ENCODE measurements at regions not wholly inside any gene's neighbourhood (a gene's known extent, or its start where the extent isn't known, plus 50 kb on each side); places are given as distances from the start of the nearest gene placed in this dataset.
"Not testable (repeated sequence)": the region's sequence is repeated elsewhere in the genome, so short reads cannot be mapped to it uniquely, and the experiment has no call there.

DNA sequence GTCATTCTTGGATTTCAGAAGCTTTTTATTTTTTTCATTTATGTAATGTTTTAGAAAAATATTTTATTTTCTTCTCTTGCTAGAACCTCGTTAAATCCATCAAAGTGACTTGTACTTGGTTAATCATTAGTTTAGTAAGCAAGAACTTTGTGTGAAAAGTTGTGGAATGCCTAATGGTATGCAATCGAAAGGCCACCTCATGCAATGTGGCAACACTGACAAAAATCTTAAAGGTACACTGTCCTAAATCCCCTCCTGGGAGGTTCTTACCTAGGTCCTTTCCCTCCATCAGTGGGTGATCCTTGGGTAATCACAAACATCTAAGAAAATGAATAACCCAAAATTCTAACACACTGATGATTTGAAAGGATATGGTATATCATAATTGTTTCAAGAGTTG is 304.2 kb downstream of the DNAH5 start:
- no peak for DNase-seq (ENCODE audit: low read depth)

- peak; percentile 95 for DNase-seq (ENCODE audit: low read depth)
These were observed 311.8 kb downstream of the DNAH5 start for GRCh38 chr5:13632676-13633075.

GRCh38 chr5:13629218-13629617 is 315.3 kb downstream of the DNAH5 start:
- DNase-seq (ENCODE audit: low read depth), result peak; percentile 82

GRCh38 chr5:13627673-13628454 is 316.6 kb downstream of the DNAH5 start:
- no peak for DNase-seq (ENCODE audit: low read depth)

GRCh38 chr5:13625616-13626198 is 318.8 kb downstream of the DNAH5 start:
- peak; percentile 82 for DNase-seq (ENCODE audit: low read depth)

DNA sequence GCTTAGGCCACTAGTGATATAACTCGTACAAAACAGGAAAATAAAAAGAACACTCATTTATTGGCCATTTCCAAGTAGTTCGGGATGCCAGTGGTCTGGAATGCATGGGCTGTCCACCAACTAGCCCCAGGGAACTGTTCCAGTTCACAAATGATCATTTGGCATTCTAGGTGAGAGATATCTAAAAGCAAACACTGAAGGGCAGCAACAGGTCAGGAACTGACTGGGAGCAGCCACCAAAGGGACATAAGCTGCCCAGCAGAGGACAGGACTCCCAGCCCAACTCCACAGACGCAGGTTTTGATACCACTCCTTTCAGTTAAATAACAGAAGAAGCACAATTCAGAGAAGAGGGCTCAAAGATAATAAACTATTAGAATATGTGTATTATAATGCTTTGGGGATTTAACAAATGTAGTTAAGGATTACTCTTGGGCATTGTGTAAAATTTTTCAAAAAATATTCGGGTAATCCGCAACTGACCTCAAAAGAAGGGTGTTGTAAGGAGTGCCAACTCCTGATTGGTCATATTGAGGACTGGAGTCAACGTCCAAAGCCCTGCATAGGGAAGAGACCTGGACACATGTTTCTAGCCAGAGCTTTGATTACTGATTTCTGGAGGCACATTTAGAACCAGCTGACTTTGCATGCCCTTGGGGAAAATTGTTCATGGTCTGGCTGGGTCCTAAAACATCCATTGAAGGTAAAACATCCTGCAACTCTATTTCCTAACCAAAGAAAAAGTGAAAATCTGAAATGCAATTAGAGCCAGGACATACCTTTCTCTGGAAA is 320.0 kb downstream of the DNAH5 start:
- peak; percentile 89 for DNase-seq (ENCODE audit: low read depth)

DNA sequence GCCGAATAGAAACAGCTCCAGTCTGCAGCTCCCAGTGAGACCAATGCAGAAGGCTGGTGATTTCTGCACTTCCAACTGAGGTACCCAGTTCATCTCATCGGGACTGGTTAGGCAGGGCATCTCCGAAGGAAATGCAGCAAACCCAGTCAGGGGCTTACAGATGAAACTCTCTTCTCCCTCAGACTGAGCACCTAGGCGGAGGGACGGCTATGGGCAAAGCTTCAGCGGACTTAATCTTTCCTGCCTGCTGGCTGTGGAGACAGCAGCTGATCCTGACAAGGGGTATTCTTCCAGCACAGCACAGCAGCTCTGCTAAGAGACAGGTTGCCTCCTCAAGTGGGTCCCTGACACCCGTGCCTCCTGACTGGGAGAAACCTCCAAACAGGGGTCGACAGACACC is 330.9 kb downstream of the DNAH5 start:
- DNase-seq (ENCODE audit: low read depth), result no peak

DNA sequence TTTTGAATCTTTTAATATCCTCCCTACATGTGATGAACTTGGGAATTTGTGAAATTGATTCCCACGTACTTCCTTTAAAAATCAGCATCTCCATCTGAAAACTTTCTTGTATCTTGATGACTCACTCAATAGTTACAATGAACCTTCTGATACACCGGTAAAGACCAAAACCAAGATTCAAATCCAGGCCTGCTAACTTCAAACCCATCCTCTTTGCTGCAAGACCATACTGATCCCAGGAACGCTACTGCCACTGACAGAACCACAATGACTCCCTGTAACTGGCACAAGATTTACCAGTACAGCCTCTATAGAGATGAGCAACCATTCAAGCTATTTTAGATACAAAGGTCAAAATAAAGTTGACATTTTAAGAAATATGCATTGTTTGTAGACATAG is 332.9 kb downstream of the DNAH5 start:
- no peak for DNase-seq (ENCODE audit: low read depth)

DNA sequence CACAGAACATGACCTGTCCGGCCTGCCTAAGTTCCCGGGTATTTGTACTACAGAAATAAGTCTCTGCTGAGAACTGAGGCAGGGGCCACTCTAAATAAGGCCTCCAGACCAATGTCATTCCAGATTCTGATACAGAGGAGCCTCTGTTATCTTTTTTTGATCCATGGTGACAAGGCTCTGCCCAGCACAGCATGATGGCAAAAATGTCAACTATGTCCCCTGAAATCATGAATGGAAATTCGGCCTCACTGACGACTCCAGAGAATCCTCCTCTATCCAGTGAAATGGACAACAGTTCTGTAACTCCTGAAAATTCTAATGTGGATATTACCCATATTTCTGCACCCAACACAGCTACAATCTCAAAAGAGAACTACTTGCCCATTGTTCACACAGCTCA is 335.0 kb downstream of the DNAH5 start:
- no peak for DNase-seq (ENCODE audit: low read depth)

- DNase-seq (ENCODE audit: low read depth), result peak; percentile 75
These were observed 338.4 kb downstream of the DNAH5 start for GRCh38 chr5:13606051-13606450.

DNA sequence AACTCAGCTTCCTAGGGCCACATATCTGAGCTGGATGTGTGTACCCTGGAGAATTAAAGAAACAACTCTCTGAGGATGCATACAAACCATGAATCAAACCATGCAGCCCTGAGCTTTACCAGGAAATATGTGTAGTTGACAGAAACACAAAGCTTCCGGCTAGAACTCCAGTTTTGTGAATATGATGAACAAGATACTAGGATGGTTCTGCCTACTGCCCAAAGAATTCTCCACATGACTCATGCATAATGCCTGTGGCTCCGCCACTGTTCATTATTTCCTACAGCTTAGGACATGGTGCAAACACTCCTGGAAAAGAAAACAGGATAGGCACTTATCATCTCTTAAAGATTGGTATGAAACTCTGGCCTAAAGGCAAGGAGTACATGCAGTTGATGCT is 343.4 kb downstream of the DNAH5 start:
- peak; percentile 92 for DNase-seq (ENCODE audit: low read depth)

GRCh38 chr5:13595978-13596377 is 348.5 kb downstream of the DNAH5 start:
- no peak for DNase-seq (ENCODE audit: low read depth)

GRCh38 chr5:13591621-13592020 is 352.9 kb downstream of the DNAH5 start:
- peak; percentile 99 for DNase-seq (ENCODE audit: low read depth)

DNA sequence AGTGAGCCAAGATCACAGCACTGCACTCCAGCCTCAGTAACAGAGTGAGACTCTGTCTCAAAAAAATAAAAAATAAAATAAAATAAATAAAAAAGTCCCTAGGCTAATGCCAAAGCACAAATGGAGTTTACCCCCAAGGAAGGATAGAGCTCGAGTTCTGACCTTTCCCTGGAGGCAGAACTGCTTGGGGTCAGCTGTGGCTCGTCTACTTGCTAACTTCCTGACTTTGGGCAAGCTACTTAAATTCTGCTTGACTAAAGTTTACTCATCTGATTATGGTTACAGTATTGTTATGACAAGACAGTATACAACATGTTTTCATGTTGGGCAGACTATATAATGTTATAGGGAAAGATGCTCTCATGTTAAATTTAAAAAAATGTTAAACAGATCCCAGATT is 359.2 kb downstream of the DNAH5 start:
- peak; percentile 49 for DNase-seq (ENCODE audit: low read depth)

GRCh38 chr5:13581914-13582313 is 362.6 kb downstream of the DNAH5 start:
- DNase-seq (ENCODE audit: low read depth), result no peak

GRCh38 chr5:13581132-13581531 is 363.4 kb downstream of the DNAH5 start:
- no peak for DNase-seq (ENCODE audit: low read depth)

DNA sequence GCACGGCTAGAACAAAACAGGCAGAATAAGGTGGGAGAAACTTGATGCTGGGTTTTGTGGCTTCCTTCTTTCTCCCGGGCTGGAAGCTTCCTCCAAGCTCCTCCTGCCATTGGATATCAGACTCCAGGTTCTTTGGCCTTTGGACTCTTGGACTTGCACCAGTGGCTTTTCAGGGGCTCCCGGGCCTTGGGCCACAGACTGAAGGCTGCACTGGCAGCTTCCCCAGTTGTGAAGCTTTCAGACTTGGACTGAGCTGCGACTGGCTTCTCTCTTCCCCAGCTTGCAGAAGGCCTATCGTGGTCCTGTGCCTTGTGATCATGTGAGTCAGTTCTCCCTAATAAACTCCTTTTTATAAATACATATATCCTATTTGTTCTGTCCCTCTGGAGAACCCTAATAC is 364.4 kb downstream of the DNAH5 start:
- DNase-seq (ENCODE audit: low read depth), result no peak

DNA sequence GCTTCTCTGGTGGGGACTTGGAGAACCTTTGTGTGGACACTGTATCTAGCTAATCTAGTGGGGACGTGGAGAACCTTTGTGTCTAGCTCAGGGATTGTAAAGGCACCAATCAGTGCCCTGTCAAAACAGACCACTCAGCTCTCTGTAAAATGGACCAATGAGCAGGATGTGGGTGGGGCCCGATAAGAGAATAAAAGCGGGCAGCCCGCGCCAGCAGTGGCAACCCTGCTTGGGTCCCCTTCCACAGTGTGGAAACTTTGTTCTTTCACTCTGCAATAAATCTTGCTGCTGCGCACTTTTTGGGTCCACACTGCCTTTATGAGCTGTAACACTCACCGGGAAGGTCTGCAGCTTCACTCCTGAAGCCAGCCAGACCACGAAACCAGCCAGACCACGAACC is 365.4 kb downstream of the DNAH5 start:
- not testable (repeated sequence) for DNase-seq (ENCODE audit: low read depth)

GRCh38 chr5:13578311-13579039 is 366.0 kb downstream of the DNAH5 start:
- DNase-seq (ENCODE audit: low read depth), result not testable (repeated sequence)

DNA sequence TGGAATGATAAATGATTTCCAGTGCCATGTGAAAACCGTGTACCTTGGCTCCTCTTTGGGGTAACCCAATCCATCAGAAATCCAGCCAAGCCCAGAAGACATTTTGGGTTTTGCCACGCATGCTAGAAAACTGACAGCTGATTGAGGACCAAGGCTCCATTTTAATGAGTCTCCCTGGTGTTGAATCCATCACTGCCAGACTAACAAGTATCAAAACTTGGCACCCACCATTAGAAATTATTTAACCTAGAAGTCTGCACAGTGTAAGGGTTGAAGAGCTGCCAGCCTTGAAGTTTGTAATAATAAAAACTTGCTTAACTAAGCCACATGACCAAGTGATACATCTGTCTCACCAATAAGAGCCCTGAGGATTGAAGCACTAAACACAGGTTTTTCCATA is 369.9 kb downstream of the DNAH5 start:
- no peak for DNase-seq (ENCODE audit: low read depth)

DNA sequence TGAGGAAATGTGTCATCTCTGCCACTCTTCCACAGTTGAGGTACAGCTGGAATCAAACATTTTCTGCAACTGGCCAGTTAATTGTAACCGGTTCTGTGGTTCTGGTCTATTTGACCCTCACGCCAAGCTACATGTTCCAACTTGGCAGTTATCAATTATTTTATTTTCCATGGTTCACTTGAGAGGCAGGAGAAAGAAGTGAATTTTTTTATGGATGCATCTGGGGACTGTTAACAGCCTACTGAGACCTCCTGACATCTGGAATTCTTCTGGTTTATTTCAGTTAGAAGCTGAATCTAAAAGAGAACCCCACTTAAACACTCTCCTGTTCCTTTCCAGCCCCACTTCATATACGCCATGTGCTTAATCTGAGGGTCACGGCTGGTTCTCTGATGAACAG is 372.3 kb downstream of the DNAH5 start:
- DNase-seq (ENCODE audit: low read depth), result no peak

DNA sequence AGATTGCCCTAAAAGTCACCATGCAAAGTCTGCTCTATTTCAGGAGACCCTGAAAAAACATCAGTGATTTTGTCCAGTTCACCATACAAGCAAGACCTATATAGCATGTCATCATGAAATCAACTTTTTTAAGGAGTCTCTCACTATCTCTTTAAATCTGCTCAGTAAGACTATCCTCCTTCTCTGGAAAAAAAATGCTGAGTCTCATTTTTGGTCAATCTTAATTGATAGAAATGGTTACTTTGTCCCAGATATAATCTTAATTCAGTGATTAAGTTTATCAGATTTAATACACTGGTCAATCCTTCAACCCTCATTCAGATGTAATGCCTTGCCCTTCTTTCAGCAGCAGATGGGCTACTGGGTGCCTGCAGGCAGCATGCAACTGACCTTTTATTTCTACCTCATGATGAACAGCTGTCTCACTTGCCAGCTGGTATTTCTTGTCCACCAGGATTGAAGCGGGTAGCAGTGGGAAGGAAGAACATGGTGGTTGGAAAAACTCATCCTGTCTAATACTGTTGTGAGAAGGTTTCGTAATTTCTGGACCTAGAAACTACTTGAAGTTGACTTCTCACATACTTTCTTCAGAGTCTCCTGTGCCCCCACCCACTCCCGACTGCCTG is 375.3 kb downstream of the DNAH5 start:
- DNase-seq (ENCODE audit: low read depth), result no peak

All from M059J (cell line).